Common myeloid progenitor, CD34-positive (primary cell): ENCODE measurements at regions not wholly inside any gene's neighbourhood (a gene's known extent, or its start where the extent isn't known, plus 50 kb on each side); places are given as distances from the start of the nearest gene placed in this dataset.

ENCODE experiments used
- CTCF ChIA-PET: fragments of 350-600 bp; sonication (Branson Sonifier 250); formaldehyde crosslinking; loops from one replicate; lab custom pipeline; 2021; ENCODE audit warnings: antibody characterized with exemption; lab: Charles Lee
- POLR2A ChIA-PET: fragments of 350-600 bp; sonication (Branson Sonifier 250); formaldehyde crosslinking; loops from one replicate; lab custom pipeline; 2021; ENCODE audit warnings: antibody characterized with exemption; lab: Charles Lee
- DNase-seq, 3 donors: peaks; one replicate each; pipeline versions ENCODE4 v3.0.0 to v3.0.0-alpha.2; 2013
- H3K27ac ChIP-seq, 2 experiments: 1 replicate in 1 of 2; 2 replicates in 1 of 2; pipeline ENCODE4 v1.7.0; 2013; ENCODE audit warnings: inconsistent platforms in 2 of 2, low read length in 2 of 2, mild to moderate bottlenecking in 2 of 2, low read depth in 1 of 2, moderate library complexity in 1 of 2; ENCODE audit not compliant: severe bottlenecking in 2 of 2, insufficient read depth in 1 of 2, poor library complexity in 1 of 2
- H3K27me3 ChIP-seq, 5 experiments: replicated peaks in 2 of 5; 1 replicate in 3 of 5; 2 replicates in 2 of 5; pipeline versions ENCODE4 v1.6.1 to v1.7.0; 2013; ENCODE audit warnings: low read length in 4 of 5, mild to moderate bottlenecking in 2 of 5, moderate library complexity in 2 of 5, inconsistent platforms in 1 of 5; ENCODE audit not compliant: insufficient read depth in 5 of 5, control insufficient read depth in 4 of 5
- H3K36me3 ChIP-seq, 4 experiments: 1 replicate in 2 of 4; 2 replicates in 2 of 4; pipeline versions ENCODE4 v1.6.1 to v1.7.0; 2013; ENCODE audit warnings: low read length in 3 of 4, control low read depth in 1 of 4, mild to moderate bottlenecking in 1 of 4; ENCODE audit not compliant: control insufficient read depth in 4 of 4, insufficient read depth in 4 of 4
- H3K4me1 ChIP-seq, 4 experiments: 1 replicate in 3 of 4; 2 replicates in 1 of 4; pipeline versions ENCODE4 v1.6.1 to v1.7.1; 2013; ENCODE audit warnings: low read length in 3 of 4, mild to moderate bottlenecking in 3 of 4, control low read depth in 1 of 4, inconsistent platforms in 1 of 4, moderate library complexity in 1 of 4; ENCODE audit not compliant: control insufficient read depth in 4 of 4, insufficient read depth in 4 of 4; ENCODE audit errors: control extremely low read depth in 1 of 4
- H3K4me3 ChIP-seq, 7 experiments: 1 replicate in 4 of 7; 2 replicates in 3 of 7; pipeline versions ENCODE4 v1.5.1 to v1.7.0; 2013; ENCODE audit warnings: mild to moderate bottlenecking in 7 of 7, low read length in 6 of 7, moderate library complexity in 6 of 7, inconsistent platforms in 2 of 7, low read depth in 2 of 7, control low read depth in 1 of 7; ENCODE audit not compliant: insufficient read depth in 4 of 7, control insufficient read depth in 1 of 7; ENCODE audit errors: extremely low read depth in 1 of 7
- H3K9me3 ChIP-seq, 5 experiments: 1 replicate in 4 of 5; 2 replicates in 1 of 5; pipeline versions ENCODE4 v1.6.1 to v1.7.1; 2013; ENCODE audit warnings: low read length in 4 of 5, mild to moderate bottlenecking in 2 of 5, inconsistent platforms in 1 of 5, low read depth in 1 of 5, moderate library complexity in 1 of 5; ENCODE audit not compliant: control insufficient read depth in 4 of 5, insufficient read depth in 2 of 5; ENCODE audit errors: control extremely low read depth in 1 of 5
- WGBS: methylation state at CpG from one replicate; pipeline ENCODE4 v1.1.5; 2013; ENCODE audit not compliant: insufficient coverage; 5-methylcytosine and 5-hydroxymethylcytosine counted together

GRCh38 chr15:62601777-62602545 lies 436.9 kb upstream of the C2CD4B start:
- no peak for DNase-seq
- Histone ChIP-seq H3K4me3 (no peak overlapping the region), H3K36me3 (no peaks in the 10 kb centered on the region), H3K9me3 (no peaks in the 10 kb centered on the region), H3K4me1 (no peaks in the 10 kb centered on the region), H3K27me3 (no peaks in the 10 kb centered on the region), H3K27ac (no peak overlapping the region)
- WGBS: 93% methylated on average over 3 of the region's 9 CpGs
- POLR2A ChIA-PET: no interaction called here
- CTCF ChIA-PET: no interaction called here

- no peak overlapping the region for H3K4me3 ChIP-seq
- no peak for DNase-seq
- POLR2A ChIA-PET: no interaction called here
- no peaks in the 10 kb centered on the region for H3K36me3 ChIP-seq
- no peaks in the 10 kb centered on the region for H3K4me1 ChIP-seq
- CTCF ChIA-PET: no interaction called here
- H3K27me3 ChIP-seq: no peaks in the 10 kb centered on the region
- WGBS: 100% methylated on average over 1 of the region's 1 CpG
- H3K9me3 ChIP-seq: no peaks in the 10 kb centered on the region
- H3K27ac ChIP-seq: no peak overlapping the region
Observed at GRCh38 chr15:62603742-62604141, 438.7 kb upstream of the C2CD4B start.

GRCh38 chr15:62605282-62605681 lies 437.3 kb upstream of the TPM1 start:
- Histone ChIP-seq H3K4me1 (no peaks in the 10 kb centered on the region), H3K36me3 (no peaks in the 10 kb centered on the region), H3K27me3 (no peaks in the 10 kb centered on the region), H3K9me3 (no peaks in the 10 kb centered on the region), H3K4me3 (no peak overlapping the region), H3K27ac (no peak overlapping the region)
- ChIA-PET CTCF (no interaction called here), POLR2A (no interaction called here)
- 100% methylated on average over 3 of the region's 7 CpGs for WGBS
- no peak for DNase-seq

- no peak overlapping the region for H3K4me3 ChIP-seq
- 97% methylated on average over 12 of the region's 14 CpGs for WGBS
- POLR2A ChIA-PET: no interaction called here
- no peak overlapping the region for H3K27ac ChIP-seq
- no peaks in the 10 kb centered on the region for H3K9me3 ChIP-seq
- H3K27me3 ChIP-seq: no peaks in the 10 kb centered on the region
- H3K36me3 ChIP-seq: no peaks in the 10 kb centered on the region
- no peaks in the 10 kb centered on the region for H3K4me1 ChIP-seq
- DNase-seq: no peak
- CTCF ChIA-PET: no interaction called here
Observed at GRCh38 chr15:62606376-62607113, 436.0 kb upstream of the TPM1 start.

- no peaks in the 10 kb centered on the region for H3K27me3 ChIP-seq
- H3K27ac ChIP-seq: no peak overlapping the region
- DNase-seq: no peak
- H3K36me3 ChIP-seq: no peaks in the 10 kb centered on the region
- ChIA-PET POLR2A (no interaction called here), CTCF (no interaction called here)
- WGBS: 100% methylated on average over 1 of the region's 1 CpG
- no peaks in the 10 kb centered on the region for H3K9me3 ChIP-seq
- no peaks in the 10 kb centered on the region for H3K4me1 ChIP-seq
- no peak overlapping the region for H3K4me3 ChIP-seq
Observed at GRCh38 chr15:62607114-62607462, 435.5 kb upstream of the TPM1 start.

GRCh38 chr15:62607643-62608042 lies 434.9 kb upstream of the TPM1 start:
- no peak overlapping the region for H3K4me3 ChIP-seq
- no peak overlapping the region for H3K27ac ChIP-seq
- H3K4me1 ChIP-seq: no peaks in the 10 kb centered on the region
- no peaks in the 10 kb centered on the region for H3K36me3 ChIP-seq
- no peak for DNase-seq
- POLR2A ChIA-PET: no interaction called here
- WGBS: no CpG with 5 or more reads among the region's 3 CpGs
- no peaks in the 10 kb centered on the region for H3K27me3 ChIP-seq
- CTCF ChIA-PET: no interaction called here
- H3K9me3 ChIP-seq: no peaks in the 10 kb centered on the region

GRCh38 chr15:62608369-62608768 lies 434.2 kb upstream of the TPM1 start:
- H3K4me3 ChIP-seq: no peak overlapping the region
- CTCF ChIA-PET: no interaction called here
- no peak overlapping the region for H3K27ac ChIP-seq
- no peak for DNase-seq
- no peaks in the 10 kb centered on the region for H3K36me3 ChIP-seq
- POLR2A ChIA-PET: no interaction called here
- 100% methylated on average over 6 of the region's 6 CpGs for WGBS
- no peaks in the 10 kb centered on the region for H3K9me3 ChIP-seq
- H3K4me1 ChIP-seq: no peaks in the 10 kb centered on the region
- no peaks in the 10 kb centered on the region for H3K27me3 ChIP-seq
